HepG2 (cell line): ENCODE measurements at regions not wholly inside any gene's neighbourhood (a gene's known extent, or its start where the extent isn't known, plus 50 kb on each side); places are given as distances from the start of the nearest gene placed in this dataset.
"Not testable (repeated sequence)": the region's sequence is repeated elsewhere in the genome, so short reads cannot be mapped to it uniquely, and the experiment has no call there.

Experiments used
- BHLHE40 ChIP-seq: IDR thresholded peaks from 2 replicates; pipeline ENCODE4 v1.6.1; 2011; ENCODE audit warnings: low read length, improper control_type of control experiment
- CTCF ChIP-seq: sonication (generic); formaldehyde crosslinking; IDR thresholded peaks from 2 replicates; pipeline ENCODE4 v1.5.0; 2020; ENCODE audit warnings: mild to moderate bottlenecking, missing genetic modification reagents, moderate library complexity
- ZNF280B ChIP-seq: sonication (generic); formaldehyde crosslinking; IDR thresholded peaks from 2 replicates; pipeline ENCODE4 v1.5.0; 2020; ENCODE audit warnings: missing genetic modification reagents, mild to moderate bottlenecking, borderline replicate concordance

GRCh38 chr6:139517998-139518555 is 143.6 kb upstream of the CITED2 start:
- not testable (repeated sequence) for TF ChIP-seq ZNF280B (CRISPR knock-in tag); CTCF (CRISPR knock-in tag); BHLHE40
